HG03097 (cell line): ENCODE measurements at regions not wholly inside any gene's neighbourhood (a gene's known extent, or its start where the extent isn't known, plus 50 kb on each side); places are given as distances from the start of the nearest gene placed in this dataset.
"Not testable (repeated sequence)": the region's sequence is repeated elsewhere in the genome, so short reads cannot be mapped to it uniquely, and the experiment has no call there.

Experiments
- ATAC-seq: cut with Tn5 transposase; IDR thresholded peaks from one replicate; pipeline ENCODE4 v1.9.1; 2021; ENCODE audit not compliant: unreplicated experiment, low FRiP score

DNA sequence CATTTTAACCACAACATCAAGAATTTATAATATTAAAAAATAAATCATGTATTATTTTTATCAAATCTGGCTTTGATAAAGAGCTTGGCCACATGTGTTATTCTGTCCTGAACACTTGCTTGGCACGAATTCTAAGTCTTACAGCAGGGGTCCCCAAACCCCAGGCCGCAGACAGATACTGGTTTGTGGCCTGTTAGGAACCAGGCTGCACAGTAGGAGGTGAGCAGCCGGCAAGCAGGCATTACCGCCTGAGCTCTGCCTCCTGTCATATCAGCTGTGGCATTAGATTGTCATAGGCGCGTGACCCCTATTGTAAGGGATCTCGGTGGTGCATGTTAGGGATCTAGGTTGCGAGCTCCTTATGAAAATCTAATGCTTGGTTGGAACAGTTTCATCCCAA is 127.6 kb upstream of the IVNS1ABP start:
- no peak for ATAC-seq

- ATAC-seq, result no peak
These were observed 125.0 kb upstream of the IVNS1ABP start for GRCh38 chr1:185442050-185442449.

- ATAC-seq, result no peak
These were observed 124.6 kb upstream of the IVNS1ABP start for GRCh38 chr1:185441605-185442004.

- ATAC-seq, result no peak
These were observed 123.8 kb upstream of the IVNS1ABP start for GRCh38 chr1:185440877-185441276.

DNA sequence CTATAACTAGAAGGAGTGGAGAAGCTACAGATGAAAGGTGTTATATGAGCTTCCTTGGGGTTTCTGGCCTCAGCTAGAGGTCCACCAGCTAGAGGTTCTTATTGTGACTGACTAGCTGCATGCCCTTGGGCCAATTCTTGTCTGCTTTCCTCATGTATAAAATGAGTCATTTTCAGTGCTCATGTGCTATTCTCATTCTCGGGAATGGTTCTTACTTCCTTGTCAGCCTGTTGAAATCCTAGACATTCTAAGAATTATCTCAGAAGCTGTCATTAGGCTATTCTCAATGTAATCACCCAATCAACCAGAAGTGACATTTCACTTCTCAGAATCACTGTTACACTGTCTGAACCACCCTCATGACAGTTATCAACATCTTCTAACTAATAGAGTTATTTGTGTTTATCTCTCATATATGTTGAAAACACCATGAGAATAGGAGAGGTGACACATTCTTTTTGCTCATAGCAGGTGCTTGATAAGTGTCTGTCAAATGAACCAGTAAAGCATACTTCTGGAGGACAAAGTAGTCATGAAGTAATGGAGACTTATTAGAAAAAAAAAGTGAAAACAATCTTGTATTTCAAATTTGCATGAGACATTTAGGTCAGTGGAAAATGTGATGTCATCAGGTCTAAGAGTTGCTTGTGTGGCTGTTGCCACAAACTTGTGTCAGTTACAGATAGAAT is 122.8 kb upstream of the IVNS1ABP start:
- ATAC-seq, result no peak

GRCh38 chr1:185438936-185439335 is 121.9 kb upstream of the IVNS1ABP start:
- ATAC-seq, result no peak

- no peak for ATAC-seq
These were observed 118.8 kb upstream of the IVNS1ABP start for GRCh38 chr1:185435696-185436379.

DNA sequence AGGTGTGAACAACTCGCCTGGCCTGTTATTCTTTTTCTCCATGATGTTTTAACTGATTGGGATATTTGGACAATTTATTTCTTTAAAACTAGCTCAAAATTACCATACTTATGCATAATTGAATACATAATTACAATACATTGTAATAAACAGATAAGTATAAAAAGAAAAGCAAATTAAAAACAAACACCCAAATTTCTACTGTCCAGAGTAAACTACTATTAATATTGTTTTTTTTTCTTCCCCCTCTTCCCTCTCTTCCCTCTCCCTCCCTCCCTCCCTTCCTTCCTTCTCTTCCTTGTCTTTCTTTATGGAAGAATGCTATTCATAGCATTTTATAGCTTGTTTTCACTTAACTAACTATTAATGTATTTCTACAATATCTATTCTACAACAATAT is 117.7 kb upstream of the IVNS1ABP start:
- no peak for ATAC-seq

- ATAC-seq, result no peak
These were observed 116.6 kb upstream of the IVNS1ABP start for GRCh38 chr1:185433667-185434066.

DNA sequence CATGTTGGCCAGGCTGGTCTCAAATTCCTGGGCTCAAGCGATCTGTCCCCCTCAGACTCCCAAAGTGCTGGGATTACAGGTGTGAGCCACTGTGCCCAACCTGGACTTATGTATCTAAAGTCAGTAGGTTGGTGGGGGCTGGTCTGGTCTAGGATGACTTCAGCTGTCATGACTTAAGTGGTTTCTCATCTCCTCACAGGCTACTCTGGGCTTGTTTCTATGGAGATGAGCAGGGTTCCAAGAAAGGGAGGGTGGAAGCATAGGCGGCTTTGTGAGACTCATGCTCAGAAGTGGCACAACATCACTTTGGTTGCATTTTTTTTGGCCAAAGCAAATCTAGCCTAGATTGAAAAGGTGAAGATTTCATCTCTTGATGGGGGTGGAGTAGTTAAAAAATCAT is 115.9 kb upstream of the IVNS1ABP start:
- no peak for ATAC-seq

DNA sequence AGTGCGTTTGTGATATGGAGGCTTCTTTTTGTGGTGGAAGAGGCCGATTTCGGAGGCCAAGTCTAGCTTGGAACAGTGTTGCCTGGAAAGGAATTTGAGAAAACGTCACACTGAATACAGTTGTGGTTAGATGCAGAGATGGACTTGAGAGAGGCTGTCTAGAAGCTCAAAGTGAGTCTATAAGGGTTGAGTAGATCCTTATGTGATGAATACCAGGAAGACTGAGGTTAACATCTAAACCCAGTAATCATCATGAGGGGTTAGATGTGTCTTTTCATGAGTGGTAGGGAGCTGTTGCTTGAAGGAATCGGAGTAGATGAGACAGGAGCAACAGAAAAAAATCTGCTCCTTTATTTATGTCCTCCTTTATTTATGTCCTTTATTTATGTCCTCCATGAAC is 114.6 kb upstream of the IVNS1ABP start:
- ATAC-seq, result no peak

DNA sequence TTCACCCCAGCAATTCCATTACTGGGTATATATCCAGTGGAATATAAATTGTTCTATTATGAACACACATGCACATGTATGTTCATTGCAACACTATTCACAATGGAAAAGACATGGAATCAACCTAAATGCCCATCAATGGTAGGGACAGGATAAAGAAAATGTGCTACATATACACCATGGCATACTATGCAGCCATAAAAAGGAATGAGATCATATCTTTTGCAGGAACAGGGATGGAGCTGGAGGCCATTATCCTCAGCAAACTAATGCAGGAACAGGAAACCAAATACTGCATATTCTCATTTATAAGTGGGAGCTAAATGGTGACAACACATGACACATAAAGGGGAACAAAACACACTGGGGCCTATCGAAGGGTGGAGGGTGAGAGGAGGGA is 112.6 kb upstream of the IVNS1ABP start:
- not testable (repeated sequence) for ATAC-seq

- ATAC-seq, result no peak
These were observed 110.7 kb upstream of the IVNS1ABP start for GRCh38 chr1:185427776-185428175.

DNA sequence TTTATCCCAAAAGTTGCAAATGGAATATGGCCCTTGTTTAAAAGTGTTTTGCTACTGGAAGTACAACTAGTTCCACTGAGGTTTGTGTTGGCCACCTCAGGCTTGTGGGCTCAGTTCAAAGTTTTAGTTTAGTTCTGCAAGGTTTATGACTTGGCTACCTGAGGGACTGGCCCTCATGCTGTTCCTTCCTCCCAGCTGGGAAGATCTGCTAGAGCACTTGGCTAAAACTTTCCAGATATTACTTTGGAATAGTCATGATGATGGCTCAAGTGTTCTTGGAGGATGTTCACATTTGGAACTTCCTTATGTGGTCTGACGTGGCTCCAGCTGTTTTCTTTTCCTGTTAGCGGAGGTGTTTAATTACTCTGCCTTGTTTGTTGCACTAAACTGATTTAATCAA is 110.2 kb upstream of the IVNS1ABP start:
- ATAC-seq, result no peak

DNA sequence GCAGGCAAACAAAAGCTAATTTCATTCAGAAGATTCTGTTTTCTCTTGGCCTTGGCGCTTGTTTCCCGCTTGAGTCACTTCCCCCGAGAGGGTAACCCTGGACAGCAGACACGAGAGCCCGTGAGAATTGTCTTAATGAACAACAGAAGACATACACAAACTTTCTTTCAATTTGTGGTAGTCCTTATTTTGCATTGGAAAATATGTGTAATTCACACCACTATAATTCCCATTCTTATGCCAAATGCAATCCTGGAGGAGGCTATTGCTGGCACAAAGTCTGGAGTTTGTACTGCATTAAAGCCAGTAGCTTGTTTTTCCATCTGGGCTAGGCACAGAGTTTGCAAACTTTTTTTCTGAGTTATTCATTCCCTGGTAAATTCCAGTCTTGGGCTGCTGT is 109.8 kb upstream of the IVNS1ABP start:
- no peak for ATAC-seq

DNA sequence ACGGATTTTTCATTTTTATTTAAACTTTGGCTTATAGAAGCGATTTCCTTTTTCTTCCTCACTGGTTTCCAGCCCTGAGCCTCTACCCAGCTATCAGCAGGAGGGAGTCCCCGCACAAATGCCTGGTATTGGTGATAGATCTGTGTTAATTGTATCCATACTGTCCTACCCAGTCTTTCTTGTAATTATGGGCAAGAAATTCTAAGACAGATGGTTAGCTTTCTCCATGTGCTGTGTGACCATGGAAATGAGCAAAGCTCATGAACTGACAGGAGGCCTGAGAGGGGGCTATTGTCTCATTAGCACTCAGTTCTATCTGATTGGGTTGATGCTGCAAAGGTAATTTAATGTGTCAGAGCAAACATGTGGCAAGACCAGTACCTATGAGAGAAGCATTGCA is 108.1 kb upstream of the IVNS1ABP start:
- no peak for ATAC-seq

GRCh38 chr1:185421485-185422107 is 104.6 kb upstream of the IVNS1ABP start:
- ATAC-seq, result no peak

DNA sequence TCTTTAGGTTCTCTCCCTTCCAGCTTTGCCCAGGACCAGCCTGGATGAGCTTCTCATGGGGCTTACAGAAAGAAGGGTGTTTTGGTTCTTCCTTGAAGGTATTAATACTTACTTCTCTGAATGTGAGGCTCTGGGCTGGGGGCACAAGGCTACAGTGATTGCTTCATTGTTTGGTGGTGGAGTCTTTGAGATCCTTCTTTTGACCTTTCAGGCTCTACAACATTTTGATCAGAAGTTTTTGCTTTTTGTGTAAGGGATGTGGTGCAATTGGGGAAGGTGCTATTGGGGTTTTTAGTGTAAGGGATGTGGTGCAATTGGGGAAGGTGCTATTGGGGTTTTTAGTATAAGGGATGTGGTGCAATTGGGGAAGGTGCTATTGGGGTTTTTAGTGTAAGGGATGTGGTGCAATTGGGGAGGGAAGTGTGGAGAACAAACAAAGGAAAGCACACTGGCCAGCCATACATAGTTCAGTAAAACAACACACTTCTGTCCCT is 103.6 kb upstream of the IVNS1ABP start:
- ATAC-seq, result no peak

DNA sequence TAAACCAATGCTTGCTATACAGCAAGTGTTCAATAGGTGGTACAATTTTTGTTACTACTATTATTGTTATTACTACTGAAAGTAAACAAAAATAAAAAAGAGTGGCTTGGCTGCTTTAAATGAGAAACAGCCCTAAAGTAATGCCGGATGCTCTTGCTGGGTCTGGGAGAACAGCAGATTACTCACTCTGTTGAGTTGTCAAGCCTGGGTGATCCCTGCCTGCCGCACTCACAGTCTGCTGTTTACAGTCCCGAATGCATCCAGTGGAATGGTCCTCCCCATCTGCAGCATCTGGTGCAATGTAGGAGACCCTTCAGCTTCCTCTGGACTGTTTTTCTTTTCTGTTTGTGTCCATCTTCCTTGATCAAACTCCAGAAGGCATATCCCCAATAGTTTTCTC is 102.7 kb upstream of the IVNS1ABP start:
- no peak for ATAC-seq

DNA sequence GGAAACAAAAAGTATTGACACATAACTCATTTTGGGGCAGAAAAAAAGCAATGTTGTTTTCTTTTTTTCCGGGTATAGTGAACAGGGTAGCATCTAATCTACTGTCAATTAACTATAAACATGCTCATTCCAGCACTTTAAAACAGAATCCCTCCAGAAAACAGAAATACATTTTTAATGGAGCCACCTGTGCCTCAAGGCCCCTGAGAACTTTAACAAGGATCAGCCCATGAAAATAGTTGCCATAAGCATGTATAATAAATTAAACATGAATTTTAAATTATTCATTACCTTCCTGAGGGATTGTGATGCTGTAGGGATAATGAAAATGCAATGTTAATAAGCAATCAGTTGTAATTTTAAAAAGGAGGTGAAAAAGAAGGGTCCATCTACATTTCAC is 101.4 kb upstream of the IVNS1ABP start:
- ATAC-seq, result no peak

DNA sequence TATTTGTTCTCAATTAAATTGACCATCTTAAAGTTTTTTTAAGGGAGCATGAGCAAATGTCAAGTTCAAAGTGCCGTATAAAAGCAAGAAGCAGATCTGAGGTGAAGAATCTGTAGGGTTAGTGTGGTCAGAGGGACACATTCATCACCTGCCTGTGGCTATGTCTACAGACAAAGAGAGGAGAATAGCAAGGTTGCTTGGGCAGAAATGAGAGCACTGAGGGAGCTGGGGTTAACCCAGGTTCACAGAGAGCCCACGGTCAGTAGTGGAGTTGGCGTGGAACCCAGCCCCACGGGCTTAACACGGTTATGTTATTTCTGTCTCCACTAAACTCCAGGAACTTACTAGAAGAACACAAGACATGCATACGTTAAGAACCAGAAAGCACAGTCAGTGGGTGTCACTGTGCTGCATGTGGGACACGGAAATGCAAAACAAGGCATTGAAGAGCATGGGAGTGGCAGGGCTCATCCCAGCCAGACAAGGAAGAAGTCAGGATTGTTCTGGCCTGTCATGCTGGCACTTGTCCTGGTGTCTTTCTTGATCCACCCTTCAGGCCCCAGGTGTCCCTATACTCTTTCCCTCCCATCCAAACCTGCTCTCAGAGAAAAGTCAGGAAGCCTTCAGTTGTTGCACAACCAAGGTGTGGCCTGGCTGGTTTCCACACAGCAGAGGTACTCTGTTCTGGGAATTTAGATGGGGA is 95.5 kb upstream of the IVNS1ABP start:
- no peak for ATAC-seq
